Stromal cell of bone marrow (primary cell): ENCODE measurements at regions not wholly inside any gene's neighbourhood (a gene's known extent, or its start where the extent isn't known, plus 50 kb on each side); places are given as distances from the start of the nearest gene placed in this dataset.

Experiments
- DNase-seq: peaks from one replicate; pipeline ENCODE4 v3.0.0-alpha.2; 2012; ENCODE audit warnings: low read depth

DNA sequence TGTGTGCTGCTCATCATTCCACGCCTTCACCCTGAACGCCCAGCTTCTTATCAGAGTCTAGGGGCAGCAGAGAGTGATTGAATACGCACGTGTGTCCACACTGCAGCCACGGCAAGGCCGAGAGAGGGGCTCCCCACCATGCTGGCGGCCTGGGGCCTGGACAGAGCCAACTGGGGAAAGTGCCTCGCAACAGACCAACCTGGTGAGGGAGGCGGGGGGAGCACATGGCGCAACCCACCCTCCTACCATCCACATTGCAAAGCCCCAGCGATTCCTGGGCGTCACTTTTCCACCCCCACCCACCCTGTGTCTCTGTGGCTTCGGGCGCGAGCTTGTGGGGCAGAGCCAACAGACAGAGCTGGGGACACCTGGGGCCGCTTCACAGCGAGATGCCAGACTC, 66.4 kb upstream of the DUSP22 start:
- DNase-seq: no peak

DNA sequence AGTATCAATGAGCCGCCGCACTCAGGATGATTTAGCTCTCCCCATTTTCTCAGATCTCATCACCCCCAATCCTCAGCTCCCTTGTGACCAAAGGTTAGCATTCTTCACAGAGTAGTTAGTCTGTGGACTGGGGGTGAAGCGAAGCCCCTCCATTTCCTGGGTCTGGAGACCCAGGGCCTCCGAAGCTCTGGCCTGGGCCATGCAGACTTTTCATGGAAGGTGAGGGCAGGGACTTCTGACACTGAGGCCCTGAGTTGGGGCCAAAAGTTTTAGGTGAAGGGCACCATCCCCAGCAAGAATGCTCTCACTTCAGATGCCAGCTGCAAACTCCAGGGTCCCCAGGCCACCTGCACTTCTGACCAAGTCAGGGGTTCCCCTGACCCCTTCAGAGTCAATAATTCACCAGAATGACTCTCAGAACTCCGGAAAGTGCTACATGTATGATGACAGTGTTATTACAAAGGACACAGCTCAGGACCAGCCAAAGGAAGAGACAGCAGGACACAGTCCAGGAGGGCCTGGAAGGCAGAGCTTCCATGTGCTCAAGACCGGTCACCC, 65.7 kb upstream of the DUSP22 start:
- no peak for DNase-seq

DNA sequence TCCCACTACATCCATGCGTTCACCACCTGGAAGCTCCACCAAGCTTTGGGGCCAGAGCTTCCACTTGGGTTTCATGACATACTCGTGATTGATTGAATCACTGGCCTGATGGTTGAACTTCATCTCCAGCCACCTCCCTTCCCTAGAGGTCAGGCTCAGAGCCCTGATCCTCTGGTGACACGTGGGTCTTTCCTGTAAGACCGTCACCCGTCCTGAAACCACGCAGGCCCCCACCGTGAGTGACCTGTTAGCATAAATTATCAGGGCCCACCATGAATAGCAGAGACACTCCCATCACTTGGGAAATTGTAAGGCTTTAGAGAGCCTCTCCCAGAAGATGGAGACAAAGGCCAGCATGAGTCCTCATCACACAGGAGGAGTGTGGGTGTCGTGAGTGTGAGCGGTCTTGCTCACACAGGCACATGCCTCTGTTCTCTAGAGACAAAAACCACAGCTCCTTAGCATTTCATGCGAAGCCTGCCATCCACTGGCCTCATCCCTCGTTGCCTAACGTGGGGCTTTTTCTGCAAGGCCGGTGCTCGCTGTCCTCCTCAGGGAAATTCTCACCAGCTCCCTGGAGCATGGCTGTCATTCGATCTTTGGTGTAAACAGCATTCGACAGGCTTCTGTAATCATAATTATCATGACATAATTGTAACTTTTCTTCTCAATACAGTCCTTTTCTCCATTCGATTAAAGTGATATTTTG, 65.1 kb upstream of the DUSP22 start:
- peak; percentile 84 for DNase-seq

DNA sequence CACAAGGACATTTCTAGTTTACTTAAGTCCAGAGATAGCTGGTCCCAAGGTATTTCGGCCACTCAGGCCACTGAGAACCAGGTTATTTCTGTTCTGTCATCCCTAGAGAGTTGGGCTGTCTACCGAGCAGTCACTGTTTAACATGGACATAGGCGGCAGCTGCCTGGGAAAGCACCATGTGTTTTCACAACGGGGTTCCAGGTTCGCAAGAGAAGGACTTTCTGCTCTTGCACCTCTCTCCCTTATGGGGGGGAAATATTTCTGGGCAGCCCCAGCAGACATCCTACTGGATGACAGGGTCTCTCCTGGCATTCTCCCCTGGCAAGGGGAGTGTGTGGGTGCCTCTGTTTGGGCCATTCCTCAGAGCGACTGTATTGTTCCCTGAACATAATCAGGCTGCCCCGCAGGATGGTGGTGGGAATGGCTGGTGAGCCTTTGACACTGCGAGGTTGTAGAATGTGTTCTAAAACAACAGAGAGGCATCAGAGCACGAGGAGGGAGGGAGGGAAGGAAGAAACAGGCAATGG, 64.4 kb upstream of the DUSP22 start:
- DNase-seq: no peak

DNA sequence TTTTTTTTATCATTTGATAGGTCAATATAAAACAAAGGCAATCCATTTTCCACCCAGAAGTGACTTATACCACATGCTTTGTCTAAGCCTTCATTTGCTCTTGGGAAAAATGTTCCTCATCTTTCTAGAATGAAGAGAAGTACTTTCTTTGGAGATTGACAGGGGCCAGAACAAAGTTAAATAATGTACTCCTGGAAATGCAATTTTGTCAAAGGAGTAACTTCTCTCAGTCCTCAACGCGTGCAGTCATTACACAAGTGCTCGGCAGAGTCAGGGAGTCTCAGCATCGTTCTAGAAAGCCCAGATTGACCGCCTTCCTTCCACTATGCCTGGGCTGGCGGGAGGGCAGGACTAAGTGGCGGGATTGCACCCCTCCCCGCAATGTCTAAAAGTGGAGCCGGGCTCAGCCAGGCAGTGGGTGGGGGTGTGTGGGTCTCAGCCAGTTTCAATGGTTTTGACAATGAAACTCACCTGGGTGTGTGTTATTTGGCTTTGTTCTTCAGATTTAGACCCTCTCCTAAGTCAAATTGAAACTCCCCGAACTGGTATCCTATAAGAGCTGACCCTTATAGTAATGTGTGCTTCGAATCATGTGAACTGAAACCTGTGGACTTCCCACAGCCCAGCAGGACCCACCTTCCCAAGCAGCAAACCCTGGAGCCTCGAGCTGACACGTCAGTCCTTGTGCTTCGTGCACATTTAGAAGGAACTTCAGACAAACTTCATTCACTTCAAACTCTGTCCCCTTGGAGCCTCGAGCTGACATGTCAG, 63.2 kb upstream of the DUSP22 start:
- DNase-seq: no peak

DNA sequence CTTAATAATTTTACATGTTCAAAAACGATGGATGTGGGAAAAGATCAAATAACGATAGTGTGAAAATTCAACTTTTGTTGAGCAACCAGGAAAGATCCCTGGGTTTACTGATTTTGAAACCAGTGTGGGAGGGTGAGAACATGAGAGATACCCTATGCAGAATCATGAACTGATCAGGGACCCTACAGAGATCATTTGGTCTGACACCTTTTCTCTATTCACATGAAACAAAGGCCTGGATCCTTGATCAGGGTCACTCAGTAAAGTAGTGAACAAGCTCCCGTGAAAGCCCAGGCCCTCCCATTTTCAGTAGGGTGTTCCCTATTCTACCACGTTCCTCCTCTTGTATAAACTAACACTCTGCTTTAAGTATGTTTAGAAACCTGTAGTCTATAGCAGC, 60.5 kb upstream of the DUSP22 start:
- DNase-seq: no peak

DNA sequence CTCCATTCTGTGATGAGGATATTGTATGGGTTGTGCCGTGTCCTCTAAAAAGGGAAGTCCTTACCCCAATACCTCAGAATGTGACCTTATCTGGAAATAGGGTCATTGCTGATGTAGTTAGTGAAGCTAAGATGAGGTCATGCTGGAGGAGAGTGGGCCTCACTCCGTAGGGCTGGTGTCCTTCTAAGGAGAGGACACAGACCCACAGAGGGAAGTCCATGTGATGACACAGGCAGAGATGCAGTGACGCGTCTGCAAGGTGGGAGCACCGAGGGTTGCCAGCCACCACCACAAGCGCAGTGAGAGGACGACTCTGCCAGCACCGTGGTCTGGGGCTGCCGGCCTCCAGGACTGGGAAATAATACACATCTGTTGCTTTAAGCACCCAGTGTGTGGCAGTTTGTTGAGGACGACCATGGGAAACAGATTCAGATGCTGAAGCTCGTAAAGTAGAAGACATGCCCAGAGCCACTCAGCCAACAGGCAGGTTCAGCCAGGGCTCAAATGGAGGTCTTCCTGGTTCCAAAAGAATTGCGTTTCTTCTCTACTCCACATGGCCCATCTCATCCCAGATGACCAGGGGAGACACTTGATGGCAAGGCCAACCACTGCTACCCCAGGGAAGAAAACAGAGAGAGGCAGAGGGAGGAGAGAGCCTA, 59.2 kb upstream of the DUSP22 start:
- no peak for DNase-seq

DNA sequence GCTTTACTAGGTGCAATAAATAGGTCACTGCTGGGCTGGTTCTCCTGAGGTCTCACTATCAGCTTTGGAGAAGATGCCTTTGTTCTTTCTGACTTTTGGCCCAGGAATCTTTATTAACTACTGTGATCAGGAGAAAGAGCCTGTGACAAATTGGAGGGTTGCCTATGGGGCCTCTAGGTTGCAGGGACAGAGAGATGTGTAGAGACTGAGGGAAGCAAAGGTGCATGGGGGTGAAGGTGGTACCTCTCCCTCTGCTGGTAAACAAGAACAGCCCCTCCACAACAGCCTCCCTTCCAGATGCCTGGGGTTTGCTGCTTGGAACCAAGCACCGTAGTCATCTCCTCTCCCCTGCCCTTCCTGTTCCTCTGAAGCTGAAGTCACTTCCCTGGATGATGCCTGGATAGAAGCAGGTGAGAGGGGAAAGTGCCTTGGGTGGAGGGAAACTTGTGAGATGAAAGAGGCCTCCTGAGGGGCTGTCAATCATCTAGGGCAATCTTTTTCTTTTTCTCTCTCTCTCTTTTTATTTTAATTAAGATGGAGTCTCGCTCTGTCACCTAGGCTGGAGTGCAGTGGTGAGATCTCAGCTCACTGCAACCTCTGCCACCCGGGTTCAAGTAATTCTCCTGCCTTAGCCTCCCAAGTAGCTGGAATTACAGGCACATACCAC, 57.4 kb upstream of the DUSP22 start:
- no peak for DNase-seq

DNA sequence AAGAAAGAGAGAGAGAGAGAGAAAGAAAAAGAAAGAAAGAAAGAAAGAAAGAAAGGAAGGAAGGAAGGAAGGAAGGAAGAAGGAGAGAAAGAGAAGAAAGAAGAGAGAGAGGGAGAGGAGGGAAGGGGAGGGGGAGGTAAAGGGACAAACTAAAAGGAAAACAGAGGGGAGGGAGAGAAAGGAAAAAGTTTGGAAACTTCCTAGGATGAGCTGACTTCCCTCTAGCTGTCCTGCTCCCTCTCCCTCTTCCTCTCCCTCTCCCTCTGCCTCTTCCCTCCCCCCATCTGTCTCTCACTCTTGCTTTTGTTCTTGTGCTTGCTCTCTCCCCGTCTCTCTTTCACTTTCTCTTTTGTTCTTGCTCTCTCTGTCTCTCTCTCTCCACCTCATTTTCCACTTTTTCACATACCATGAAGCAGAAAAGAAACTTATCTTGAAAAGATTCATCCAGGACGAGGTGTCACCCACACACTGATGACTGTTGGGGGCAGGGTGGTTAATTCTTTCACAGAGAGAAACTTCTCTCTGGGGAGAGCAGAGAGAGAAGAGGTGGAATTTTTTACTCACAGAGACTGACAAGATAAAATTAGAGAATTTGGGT, 56.4 kb upstream of the DUSP22 start:
- DNase-seq: no peak

DNA sequence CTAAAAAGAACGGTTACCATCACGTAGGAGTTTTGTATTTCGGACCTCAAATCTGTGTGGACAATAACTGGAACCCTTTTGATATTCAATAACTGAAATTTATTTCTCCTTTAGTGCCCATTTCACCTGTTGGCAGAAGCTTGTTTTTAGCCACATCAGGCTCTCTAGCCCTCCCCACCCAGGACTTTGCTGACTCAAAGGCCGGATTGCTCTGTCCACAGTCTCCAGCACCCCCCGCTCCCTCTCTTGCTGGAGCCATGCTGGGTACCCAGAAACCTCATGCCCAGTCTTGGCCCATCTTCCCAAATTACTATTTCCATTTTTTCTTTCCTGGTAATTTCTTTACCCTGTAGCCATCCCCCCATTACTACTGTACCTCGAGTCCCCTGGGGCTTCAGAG, 55.8 kb upstream of the DUSP22 start:
- no peak for DNase-seq

DNA sequence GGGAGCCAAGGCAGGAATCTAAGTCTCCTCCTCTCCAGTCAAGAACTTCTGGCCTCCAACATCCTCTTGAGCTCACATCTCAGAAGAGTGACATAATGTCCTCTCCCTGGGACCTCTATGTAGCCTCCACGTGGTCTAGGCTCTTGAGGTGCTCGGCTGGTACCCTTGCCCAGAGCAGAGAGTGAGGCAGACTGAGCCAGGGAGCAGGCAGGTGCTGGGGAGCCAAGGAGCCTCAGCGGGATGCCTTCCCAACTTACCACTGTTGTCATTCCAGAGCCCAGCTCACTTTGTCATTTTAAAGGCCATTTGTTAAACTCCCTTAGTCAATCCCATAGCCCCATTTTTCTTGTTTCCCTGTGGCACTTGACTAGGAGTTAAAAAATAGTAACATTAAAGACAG, 52.1 kb upstream of the DUSP22 start:
- no peak for DNase-seq

DNA sequence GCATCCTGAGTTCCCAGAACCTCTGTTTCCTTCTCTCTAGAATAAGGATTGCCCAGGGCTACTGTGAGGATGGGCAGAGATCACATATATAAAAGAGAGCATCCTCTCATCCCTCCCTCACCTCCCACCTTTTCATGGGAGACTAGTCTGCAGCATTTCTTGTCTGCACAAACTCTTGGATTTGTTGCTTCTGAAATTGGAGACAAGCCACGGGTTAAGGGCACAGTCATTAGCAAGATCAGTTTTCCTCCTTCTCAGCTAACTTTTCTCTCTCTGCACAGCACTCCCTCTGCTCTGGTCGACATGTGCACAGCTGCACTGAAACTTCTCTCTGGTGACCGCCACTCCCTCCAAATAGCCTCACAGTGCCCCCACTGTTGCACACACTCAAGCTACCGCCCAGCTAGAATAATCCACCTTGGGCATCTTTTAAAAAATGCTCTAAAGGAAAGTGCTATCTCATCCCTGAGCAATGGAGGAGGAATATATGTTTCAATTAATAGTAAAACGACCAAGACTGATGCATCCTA, 50.9 kb upstream of the DUSP22 start:
- DNase-seq: no peak
